Testis (tissue), 2 donors: ENCODE measurements at regions not wholly inside any gene's neighbourhood (a gene's known extent, or its start where the extent isn't known, plus 50 kb on each side); places are given as distances from the start of the nearest gene placed in this dataset.

Experiments used
- DNase-seq: peaks from one replicate; pipeline ENCODE4 v3.0.0-alpha.2; 2019
- H3K27ac ChIP-seq, 2 donors: fragments of 200-600 bp; sonication (generic); one replicate each; pipeline ENCODE4 v1.5.1; 2019
- H3K27me3 ChIP-seq: fragments of 200-600 bp; sonication (generic); one replicate; pipeline ENCODE4 v1.5.1; 2019
- H3K36me3 ChIP-seq: fragments of 200-600 bp; sonication (generic); one replicate; pipeline ENCODE4 v1.5.1; 2017; ENCODE audit warnings: low read depth; ENCODE audit errors: missing control alignments
- H3K4me1 ChIP-seq: fragments of 200-600 bp; sonication (generic); one replicate; pipeline ENCODE4 v1.5.1; 2019
- H3K4me3 ChIP-seq, 2 donors: fragments of 200-600 bp; sonication (generic); one replicate each; pipeline ENCODE4 v1.5.1; 2017 to 2019
- H3K9me3 ChIP-seq: fragments of 200-600 bp; sonication (generic); one replicate; pipeline ENCODE4 v1.5.1; 2017
- CTCF ChIP-seq, 3 experiments: fragments of 450-650 bp in 2 of 3; fragments of 200-600 bp in 1 of 3; sonication (generic) in 1 of 3; IDR thresholded peaks; one replicate each; pipeline ENCODE4 v1.5.1; 2016 to 2019; ENCODE audit warnings: antibody characterized with exemption in 3 of 3, mild to moderate bottlenecking in 2 of 3, moderate library complexity in 1 of 3
- POLR2A ChIP-seq: fragments of 450-650 bp; IDR thresholded peaks from one replicate; pipeline ENCODE4 v1.6.1; 2017; ENCODE audit warnings: antibody characterized with exemption, mild to moderate bottlenecking, moderate library complexity
- WGBS, 2 donors: methylation state at CpG; one replicate each; pipeline ENCODE4 v1.1.5; 2018; 5-methylcytosine and 5-hydroxymethylcytosine counted together
- intact Hi-C: fragments of 100-400 bp; cut with DNase I; formaldehyde crosslinking; loops from one replicate; pipeline ENCODE4 v1.15.1; 2023; ENCODE audit warnings: low total_unique reads

- DNase-seq = no peak
- Histone ChIP-seq H3K27ac (no peak overlapping the region), H3K36me3 (no peaks in the 10 kb centered on the region), H3K9me3 (no peaks in the 10 kb centered on the region), H3K27me3 (no peaks in the 10 kb centered on the region), H3K4me3 (no peak overlapping the region), H3K4me1 (no peaks in the 10 kb centered on the region)
- 88 to 91% methylated on average over 5 of the region's 5 CpGs for WGBS, 2 donors
- intact Hi-C loops = no loop called here
- TF ChIP-seq POLR2A = no peak
- TF ChIP-seq CTCF (IDR thresholded peaks at IDR 0.05) = no peak
Measured at GRCh38 chr2:62441421-62441820, 64.6 kb downstream of the TMEM17 start.

- DNase-seq = no peak
- Histone ChIP-seq H3K36me3 (no peaks in the 10 kb centered on the region), H3K9me3 (no peaks in the 10 kb centered on the region), H3K27me3 (no peaks in the 10 kb centered on the region), H3K27ac (no peak overlapping the region), H3K4me1 (no peaks in the 10 kb centered on the region), H3K4me3 (no peak overlapping the region)
- TF ChIP-seq POLR2A (no peak), CTCF (IDR thresholded peaks at IDR 0.05) (no peak)
- intact Hi-C loops = no loop called here
- WGBS, 2 donors = 83 to 87% methylated on average over 6 of the region's 6 CpGs
Measured at GRCh38 chr2:62440281-62440946, 65.6 kb downstream of the TMEM17 start.

GRCh38 chr2:62439425-62439824 lies 66.6 kb downstream of the TMEM17 start:
- H3K27me3 ChIP-seq = no peaks in the 10 kb centered on the region
- H3K4me1 ChIP-seq = no peaks in the 10 kb centered on the region
- 77 to 89% methylated on average over 3 of the region's 3 CpGs for WGBS, 2 donors
- TF ChIP-seq CTCF (IDR thresholded peaks at IDR 0.05) = no peak
- no peak for TF ChIP-seq POLR2A
- intact Hi-C loops = no loop called here
- no peaks in the 10 kb centered on the region for H3K36me3 ChIP-seq
- no peaks in the 10 kb centered on the region for H3K9me3 ChIP-seq
- no peak overlapping the region for H3K4me3 ChIP-seq
- no peak overlapping the region for H3K27ac ChIP-seq
- DNase-seq = no peak

GRCh38 chr2:62437785-62438184 lies 68.2 kb downstream of the TMEM17 start:
- TF ChIP-seq CTCF (IDR thresholded peaks at IDR 0.05) (no peak), POLR2A (no peak)
- no peaks in the 10 kb centered on the region for H3K9me3 ChIP-seq
- no peak for DNase-seq
- H3K4me3 ChIP-seq = no peak overlapping the region
- no peaks in the 10 kb centered on the region for H3K36me3 ChIP-seq
- intact Hi-C loops = no loop called here
- 86 to 92% methylated on average over 5 of the region's 5 CpGs for WGBS, 2 donors
- H3K4me1 ChIP-seq = no peaks in the 10 kb centered on the region
- H3K27me3 ChIP-seq = no peaks in the 10 kb centered on the region
- H3K27ac ChIP-seq = no peak overlapping the region

GRCh38 chr2:62435720-62436119 lies 70.3 kb downstream of the TMEM17 start:
- TF ChIP-seq POLR2A = no peak
- TF ChIP-seq CTCF (IDR thresholded peaks at IDR 0.05) = no peak
- Histone ChIP-seq H3K4me1 (no peaks in the 10 kb centered on the region), H3K4me3 (no peak overlapping the region), H3K27me3 (no peaks in the 10 kb centered on the region), H3K9me3 (no peaks in the 10 kb centered on the region), H3K27ac (no peak overlapping the region), H3K36me3 (no peaks in the 10 kb centered on the region)
- intact Hi-C loops = no loop called here
- no peak for DNase-seq
- 79 to 95% methylated on average over 3 of the region's 3 CpGs for WGBS, 2 donors
